ENCODE measurements at regions not wholly inside any gene's neighbourhood (a gene's known extent, or its start where the extent isn't known, plus 50 kb on each side); places are given as distances from the start of the nearest gene placed in this dataset.
A peak's percentile ranks its signal among the peaks of the same experiment; 100 is the strongest.

GRCh38 chr9:26243726-26244125, 565.5 kb upstream of the TUSC1 start:
- Histone ChIP-seq H3K79me2 (ENCODE audit: insufficient read depth, low read length) (no peaks in the 10 kb centered on the region), H3K9me3 (ENCODE audit: insufficient read depth, low read depth, low read length) (no peaks in the 10 kb centered on the region), H3K4me3 (ENCODE audit: insufficient read depth, low read depth, low read length) (no peak overlapping the region), H3K4me2 (ENCODE audit: low read length) (peak overlapping the region; percentile 40), H4K20me1 (ENCODE audit: insufficient read depth, low read length) (no peaks in the 10 kb centered on the region), H2AFZ (ENCODE audit: low read depth, low read length) (no peak overlapping the region), H3K9ac (ENCODE audit: low read length) (no peak overlapping the region), H3K27me3 (ENCODE audit: insufficient read depth, low read length) (no peaks in the 10 kb centered on the region), H3K36me3 (ENCODE audit: insufficient read depth, low read length) (no peaks in the 10 kb centered on the region), H3K27ac (ENCODE audit: low read depth, low read length) (peak overlapping the region; percentile 56), H3K4me1 (ENCODE audit: insufficient read depth, low read length) (peaks cover 7% of the 10 kb centered on the region)
- no peaks in the 10 kb centered on the region for H3K27me3 Mint-ChIP-seq (ENCODE audit: low read depth, unreplicated experiment)
- no peaks in the 10 kb centered on the region for H3K36me3 Mint-ChIP-seq (ENCODE audit: low read depth, unreplicated experiment)
- FAIRE-seq (no peak), DNase-seq (ENCODE audit: low read depth) (peak; percentile 51)
- H3K4me1 Mint-ChIP-seq (ENCODE audit: low read depth, unreplicated experiment): peaks cover 3% of the 10 kb centered on the region
- no peak overlapping the region for H3K4me3 Mint-ChIP-seq (ENCODE audit: unreplicated experiment)
- TF ChIP-seq EZH2 (IDR thresholded peaks at IDR 0.05; ENCODE audit: insufficient read depth, low read length): no peak
- TF ChIP-seq, protein P1, sequence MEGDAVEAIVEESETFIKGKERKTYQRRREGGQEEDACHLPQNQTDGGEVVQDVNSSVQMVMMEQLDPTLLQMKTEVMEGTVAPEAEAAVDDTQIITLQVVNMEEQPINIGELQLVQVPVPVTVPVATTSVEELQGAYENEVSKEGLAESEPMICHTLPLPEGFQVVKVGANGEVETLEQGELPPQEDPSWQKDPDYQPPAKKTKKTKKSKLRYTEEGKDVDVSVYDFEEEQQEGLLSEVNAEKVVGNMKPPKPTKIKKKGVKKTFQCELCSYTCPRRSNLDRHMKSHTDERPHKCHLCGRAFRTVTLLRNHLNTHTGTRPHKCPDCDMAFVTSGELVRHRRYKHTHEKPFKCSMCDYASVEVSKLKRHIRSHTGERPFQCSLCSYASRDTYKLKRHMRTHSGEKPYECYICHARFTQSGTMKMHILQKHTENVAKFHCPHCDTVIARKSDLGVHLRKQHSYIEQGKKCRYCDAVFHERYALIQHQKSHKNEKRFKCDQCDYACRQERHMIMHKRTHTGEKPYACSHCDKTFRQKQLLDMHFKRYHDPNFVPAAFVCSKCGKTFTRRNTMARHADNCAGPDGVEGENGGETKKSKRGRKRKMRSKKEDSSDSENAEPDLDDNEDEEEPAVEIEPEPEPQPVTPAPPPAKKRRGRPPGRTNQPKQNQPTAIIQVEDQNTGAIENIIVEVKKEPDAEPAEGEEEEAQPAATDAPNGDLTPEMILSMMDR (IDR thresholded peaks at IDR 0.05; ENCODE audit: insufficient read depth, low read depth, low read length): no peak
- H3K9me3 Mint-ChIP-seq (ENCODE audit: unreplicated experiment): peaks cover 1% of the 10 kb centered on the region
- no peak overlapping the region for H3K27ac Mint-ChIP-seq (ENCODE audit: unreplicated experiment)

DNA sequence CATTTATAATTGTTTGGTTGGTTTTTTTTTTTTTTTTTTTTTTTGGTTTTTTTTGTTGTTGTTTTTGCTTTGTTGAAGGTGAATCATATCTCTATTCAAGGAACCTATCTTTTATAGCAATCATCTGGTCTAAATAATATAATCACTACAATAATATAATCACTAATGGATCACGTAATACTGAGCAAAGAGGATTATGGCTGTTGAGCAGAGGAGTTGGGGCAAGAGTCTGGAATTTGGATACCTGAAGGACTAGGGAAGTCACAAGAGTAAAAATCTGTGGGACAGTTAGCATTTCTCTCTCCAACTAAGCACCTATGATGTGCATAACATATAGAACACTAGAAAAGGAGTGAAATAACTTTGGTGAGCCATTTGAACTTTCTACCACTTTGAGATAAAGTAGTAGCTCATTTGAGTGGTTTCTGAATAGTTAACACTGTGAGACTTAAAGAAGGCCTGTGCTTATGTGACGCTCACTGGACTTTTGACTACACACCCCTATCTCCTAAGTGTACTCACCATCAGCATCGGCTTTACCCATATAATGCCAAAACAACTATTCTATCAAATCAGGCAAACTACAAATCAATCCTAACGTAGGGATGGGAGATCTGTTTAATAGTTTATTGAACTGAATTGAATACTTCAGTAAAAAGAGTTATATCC, 564.9 kb upstream of the TUSC1 start:
- H3K27me3 ChIP-seq (ENCODE audit: insufficient read depth, low read length): no peaks in the 10 kb centered on the region
- no peaks in the 10 kb centered on the region for H3K27me3 Mint-ChIP-seq (ENCODE audit: low read depth, unreplicated experiment)
- peaks cover 3% of the 10 kb centered on the region for H3K4me1 Mint-ChIP-seq (ENCODE audit: low read depth, unreplicated experiment)
- H3K4me1 ChIP-seq (ENCODE audit: insufficient read depth, low read length): peaks cover 7% of the 10 kb centered on the region
- no peak overlapping the region for H3K9ac ChIP-seq (ENCODE audit: low read length)
- H2AFZ ChIP-seq (ENCODE audit: low read depth, low read length): no peak overlapping the region
- no peaks in the 10 kb centered on the region for H4K20me1 ChIP-seq (ENCODE audit: insufficient read depth, low read length)
- DNase-seq (ENCODE audit: low read depth) (no peak), FAIRE-seq (no peak)
- no peaks in the 10 kb centered on the region for H3K9me3 ChIP-seq (ENCODE audit: insufficient read depth, low read depth, low read length)
- H3K27ac Mint-ChIP-seq (ENCODE audit: unreplicated experiment): no peak overlapping the region
- no peaks in the 10 kb centered on the region for H3K79me2 ChIP-seq (ENCODE audit: insufficient read depth, low read length)
- H3K36me3 Mint-ChIP-seq (ENCODE audit: low read depth, unreplicated experiment): no peaks in the 10 kb centered on the region
- TF ChIP-seq, protein P1 (IDR thresholded peaks at IDR 0.05; ENCODE audit: insufficient read depth, low read depth, low read length): no peak
- no peak for TF ChIP-seq EZH2 (IDR thresholded peaks at IDR 0.05; ENCODE audit: insufficient read depth, low read length)
- H3K27ac ChIP-seq (ENCODE audit: low read depth, low read length): peak overlapping the region; percentile 56
- no peak overlapping the region for H3K4me3 Mint-ChIP-seq (ENCODE audit: unreplicated experiment)
- peak overlapping the region; percentile 40 for H3K4me2 ChIP-seq (ENCODE audit: low read length)
- no peaks in the 10 kb centered on the region for H3K36me3 ChIP-seq (ENCODE audit: insufficient read depth, low read length)
- H3K9me3 Mint-ChIP-seq (ENCODE audit: unreplicated experiment): no peaks in the 10 kb centered on the region
- H3K4me3 ChIP-seq (ENCODE audit: insufficient read depth, low read depth, low read length): no peak overlapping the region

DNA sequence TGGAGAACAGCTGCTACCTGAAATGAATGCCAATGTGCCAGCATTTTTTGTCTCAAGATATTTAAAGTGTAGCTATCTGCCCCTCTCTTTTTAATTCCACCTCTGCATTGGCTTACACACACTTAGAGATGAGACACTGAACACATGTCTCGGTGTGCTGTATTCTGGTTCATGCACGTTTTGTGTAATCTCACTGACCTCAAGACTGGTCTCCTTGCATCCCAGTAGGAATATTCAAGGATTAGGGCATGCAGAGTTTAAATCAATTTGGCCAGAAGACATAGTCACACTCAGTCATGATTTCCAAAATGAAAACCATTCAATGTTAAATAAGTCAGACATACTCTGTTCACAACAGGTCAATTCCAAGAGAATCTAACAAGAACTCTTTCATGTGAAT, 561.8 kb upstream of the TUSC1 start:
- Mint-ChIP-seq H3K36me3 (ENCODE audit: low read depth, unreplicated experiment) (no peaks in the 10 kb centered on the region), H3K9me3 (ENCODE audit: unreplicated experiment) (no peaks in the 10 kb centered on the region), H3K4me3 (ENCODE audit: unreplicated experiment) (no peak overlapping the region), H3K27me3 (ENCODE audit: low read depth, unreplicated experiment) (no peaks in the 10 kb centered on the region), H3K27ac (ENCODE audit: unreplicated experiment) (no peak overlapping the region), H3K4me1 (ENCODE audit: low read depth, unreplicated experiment) (peaks cover 4% of the 10 kb centered on the region)
- Histone ChIP-seq H3K36me3 (ENCODE audit: insufficient read depth, low read length) (no peaks in the 10 kb centered on the region), H3K27ac (ENCODE audit: low read depth, low read length) (no peak overlapping the region), H3K4me2 (ENCODE audit: low read length) (no peak overlapping the region), H3K9ac (ENCODE audit: low read length) (no peak overlapping the region), H3K4me3 (ENCODE audit: insufficient read depth, low read depth, low read length) (no peak overlapping the region), H3K9me3 (ENCODE audit: insufficient read depth, low read depth, low read length) (no peaks in the 10 kb centered on the region), H4K20me1 (ENCODE audit: insufficient read depth, low read length) (no peaks in the 10 kb centered on the region), H3K4me1 (ENCODE audit: insufficient read depth, low read length) (peaks cover 7% of the 10 kb centered on the region), H2AFZ (ENCODE audit: low read depth, low read length) (no peak overlapping the region), H3K27me3 (ENCODE audit: insufficient read depth, low read length) (no peaks in the 10 kb centered on the region), H3K79me2 (ENCODE audit: insufficient read depth, low read length) (no peaks in the 10 kb centered on the region)
- no peak for FAIRE-seq
- TF ChIP-seq, protein P1 (IDR thresholded peaks at IDR 0.05; ENCODE audit: insufficient read depth, low read depth, low read length): no peak
- no peak for TF ChIP-seq EZH2 (IDR thresholded peaks at IDR 0.05; ENCODE audit: insufficient read depth, low read length)
- no peak for DNase-seq (ENCODE audit: low read depth)
